Ishikawa (cell line): ENCODE measurements at regions not wholly inside any gene's neighbourhood (a gene's known extent, or its start where the extent isn't known, plus 50 kb on each side); places are given as distances from the start of the nearest gene placed in this dataset.

ENCODE experiments used
- CEBPB ChIP-seq: IDR thresholded peaks from 2 replicates; pipeline ENCODE4 v1.6.1; 2012
- CREB1 ChIP-seq: IDR thresholded peaks from 2 replicates; pipeline ENCODE4 v1.6.1; 2012; ENCODE audit warnings: low read depth
- EGR1 ChIP-seq: IDR thresholded peaks from 2 replicates; pipeline ENCODE4 v1.6.1; 2012
- EP300 ChIP-seq: IDR thresholded peaks from 2 replicates; pipeline ENCODE4 v1.6.1; 2012; ENCODE audit warnings: borderline replicate concordance
- FOXM1 ChIP-seq: IDR thresholded peaks from 2 replicates; pipeline ENCODE4 v1.6.1; 2012; ENCODE audit warnings: low read depth, borderline replicate concordance
- MAX ChIP-seq: IDR thresholded peaks from 2 replicates; pipeline ENCODE4 v1.6.1; 2012
- NFIC ChIP-seq: IDR thresholded peaks from 2 replicates; pipeline ENCODE4 v1.6.1; 2012
- RAD21 ChIP-seq: IDR thresholded peaks from 2 replicates; pipeline ENCODE4 v1.6.1; 2012; ENCODE audit warnings: low read depth
- REST ChIP-seq: IDR thresholded peaks from 2 replicates; pipeline ENCODE4 v1.6.1; 2012; ENCODE audit warnings: low read depth, mild to moderate bottlenecking
- TAF1 ChIP-seq: IDR thresholded peaks from 2 replicates; pipeline ENCODE4 v1.6.1; 2012; ENCODE audit warnings: low read depth, mild to moderate bottlenecking
- TCF12 ChIP-seq: IDR thresholded peaks from 2 replicates; pipeline ENCODE4 v1.6.1; 2012; ENCODE audit warnings: low read depth
- TEAD4 ChIP-seq: IDR thresholded peaks from 2 replicates; pipeline ENCODE4 v1.6.1; 2012
- USF1 ChIP-seq: IDR thresholded peaks from 2 replicates; pipeline ENCODE4 v1.6.1; 2012
- YY1 ChIP-seq: IDR thresholded peaks from 2 replicates; pipeline ENCODE4 v1.6.1; 2012; ENCODE audit warnings: low read depth
- ZBTB7A ChIP-seq: IDR thresholded peaks from 2 replicates; pipeline ENCODE4 v1.6.1; 2012; ENCODE audit warnings: low read depth

GRCh38 chr3:124336067-124336656 lies 344.2 kb upstream of the ROPN1 start:
- no peak for TF ChIP-seq NFIC
- TF ChIP-seq EGR1, result no peak
- 0 out of 2 replicates have a peak, but pooled peaks have one; percentile 5 for TF ChIP-seq CEBPB

GRCh38 chr3:124345845-124346244 lies 353.9 kb upstream of the ROPN1 start:
- TF ChIP-seq CREB1 (no peak), RAD21 (no peak), TEAD4 (no peak), NFIC (no peak), CEBPB (no peak), EGR1 (no peak), REST (no peak), ZBTB7A (no peak), USF1 (no peak), MAX (no peak), EP300 (no peak), TAF1 (no peak)

GRCh38 chr3:124346487-124346886 lies 354.6 kb upstream of the ROPN1 start:
- TF ChIP-seq FOXM1, result no peak
- TF ChIP-seq USF1, result no peak
- TF ChIP-seq TCF12, result no peak
- no peak for TF ChIP-seq MAX
- no peak for TF ChIP-seq YY1
- no peak for TF ChIP-seq ZBTB7A
- no peak for TF ChIP-seq TEAD4
- no peak for TF ChIP-seq CEBPB
- TF ChIP-seq NFIC, result no peak
- no peak for TF ChIP-seq TAF1
- TF ChIP-seq CREB1, result no peak
- no peak for TF ChIP-seq EGR1
- TF ChIP-seq RAD21, result no peak
- TF ChIP-seq EP300, result no peak
- no peak for TF ChIP-seq REST

- TF ChIP-seq CREB1, result no peak
- TF ChIP-seq RAD21, result peak; percentile 15; the same call in 1 of the 2 replicates
Observed at GRCh38 chr3:124347418-124347817, 355.5 kb upstream of the ROPN1 start.

- no peak for TF ChIP-seq EGR1
- peak; percentile 91 for TF ChIP-seq RAD21
Observed at GRCh38 chr3:124351430-124352148, 359.7 kb upstream of the ROPN1 start.

- no peak for TF ChIP-seq TAF1
- TF ChIP-seq CREB1, result no peak
- TF ChIP-seq CEBPB, result no peak
- no peak for TF ChIP-seq USF1
- TF ChIP-seq TEAD4, result no peak
Observed at GRCh38 chr3:124352149-124352539, 360.2 kb upstream of the ROPN1 start.
